Activated CD4-positive, alpha-beta T cell treated with anti-CD3 and anti-CD28 coated beads, Interleukin-2, Interleukin-4, amounts not matched to agents 100 ng/mL and 50 ng/mL, durations not matched to agents 16 hours and 8 hours (primary cell): ENCODE measurements at regions not wholly inside any gene's neighbourhood (a gene's known extent, or its start where the extent isn't known, plus 50 kb on each side); places are given as distances from the start of the nearest gene placed in this dataset.

Experiments
- DNase-seq: peaks from one replicate; pipeline ENCODE4 v3.0.0-alpha.2; 2020; ENCODE audit warnings: low spot score

DNA sequence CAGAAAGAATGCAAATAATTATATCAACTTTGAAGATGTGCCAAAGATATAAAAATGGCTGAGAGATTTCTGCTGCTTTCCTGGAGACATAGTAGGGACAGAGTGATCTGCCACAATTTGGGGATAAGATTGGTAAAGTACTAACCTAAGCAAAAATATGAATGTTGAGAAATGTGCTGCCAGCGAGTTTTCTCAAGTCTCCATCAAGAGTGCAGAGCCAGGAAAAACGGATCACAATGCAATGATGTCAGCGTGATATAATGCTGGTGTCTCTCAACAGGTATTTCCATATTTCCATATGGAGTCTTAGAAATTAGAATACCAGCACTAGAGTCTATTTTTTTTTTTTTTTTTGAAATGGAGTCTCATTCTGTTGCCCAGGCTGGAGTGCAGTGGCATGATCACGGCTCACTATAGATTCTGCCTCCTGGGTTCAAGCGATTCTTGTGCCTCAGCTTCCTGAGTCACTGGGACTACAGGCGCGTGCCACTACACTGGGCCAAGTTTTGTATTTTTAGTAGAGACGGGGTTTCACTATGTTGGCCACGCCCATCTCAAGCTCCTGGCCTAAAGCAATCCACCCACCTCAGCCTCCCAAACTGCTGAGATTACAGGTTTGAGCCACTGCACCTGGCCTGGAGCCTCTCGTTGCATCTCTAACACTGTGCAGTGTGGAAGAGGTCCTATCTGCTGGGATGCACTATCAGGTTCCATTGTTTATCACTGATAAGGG, 893.5 kb downstream of the TRIML1 start:
- DNase-seq = no peak

DNA sequence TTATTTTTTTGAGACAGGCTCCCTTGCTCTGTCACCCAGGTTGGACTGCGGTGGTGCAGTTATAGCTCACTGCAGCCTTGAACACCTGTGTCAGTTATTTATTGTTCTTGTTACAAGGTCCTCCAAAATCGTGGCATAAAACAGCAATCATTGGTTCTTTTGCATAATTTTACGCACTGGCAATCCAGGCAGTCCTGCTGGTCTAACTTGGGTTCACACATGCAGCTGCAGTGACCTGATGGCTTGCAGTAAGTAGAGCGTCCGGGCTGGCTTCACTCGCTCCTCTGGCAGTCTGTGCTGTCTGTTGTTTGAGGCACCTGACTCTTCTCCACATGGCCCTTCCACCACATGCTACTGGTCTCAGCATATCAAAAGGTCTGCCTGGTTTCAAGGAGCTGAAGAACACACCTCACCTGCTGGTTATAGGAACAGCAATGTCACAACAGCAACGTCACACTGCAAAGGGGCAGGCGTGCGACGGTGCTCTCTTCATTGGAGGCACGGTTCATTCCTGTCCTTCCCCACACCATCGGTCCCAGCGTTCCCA, 894.6 kb downstream of the TRIML1 start:
- no peak for DNase-seq

GRCh38 chr4:189035091-189035490, 895.9 kb downstream of the TRIML1 start:
- no peak for DNase-seq

GRCh38 chr4:189035654-189036053, 896.4 kb downstream of the TRIML1 start:
- DNase-seq = no peak

GRCh38 chr4:189036906-189037305, 897.7 kb downstream of the TRIML1 start:
- no peak for DNase-seq

DNA sequence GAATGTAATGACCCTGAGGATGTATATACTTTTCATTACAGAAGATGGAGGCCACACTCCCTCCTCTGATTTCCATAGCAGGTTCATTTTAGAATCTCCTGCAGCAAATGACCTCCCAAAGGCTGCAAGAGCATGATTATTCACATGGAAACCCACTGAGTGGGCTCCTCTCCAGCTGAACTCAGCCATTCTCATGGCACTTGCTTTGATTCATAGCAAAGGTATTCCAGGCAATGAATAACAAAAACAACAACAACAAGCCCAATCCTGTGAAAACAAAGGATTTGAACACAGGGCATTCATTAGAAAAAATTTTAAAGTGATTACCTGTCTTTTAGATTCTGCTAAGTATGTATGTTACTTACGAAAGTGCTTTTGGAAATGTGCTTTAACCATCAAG, 894.0 kb upstream of the FRG1 start:
- no peak for DNase-seq

DNA sequence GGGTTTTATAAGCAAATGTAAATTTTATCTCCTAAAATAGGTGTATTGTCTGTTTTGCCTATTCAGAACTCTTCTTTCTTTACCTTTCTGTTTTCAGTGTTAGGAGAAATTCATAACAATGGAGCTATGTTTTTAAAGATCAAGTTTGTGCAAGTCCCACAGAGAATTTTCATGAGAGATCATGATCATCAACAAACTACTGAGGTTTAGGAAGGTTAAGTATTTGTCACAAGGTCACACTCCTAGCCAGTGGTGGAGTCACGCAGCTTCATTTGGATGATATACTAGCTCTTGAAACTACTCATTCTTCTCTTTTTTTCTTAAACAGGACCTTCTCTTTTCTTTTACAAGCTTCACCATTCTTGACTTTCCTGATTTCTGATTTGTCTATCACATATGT, 892.6 kb upstream of the FRG1 start:
- DNase-seq = no peak

DNA sequence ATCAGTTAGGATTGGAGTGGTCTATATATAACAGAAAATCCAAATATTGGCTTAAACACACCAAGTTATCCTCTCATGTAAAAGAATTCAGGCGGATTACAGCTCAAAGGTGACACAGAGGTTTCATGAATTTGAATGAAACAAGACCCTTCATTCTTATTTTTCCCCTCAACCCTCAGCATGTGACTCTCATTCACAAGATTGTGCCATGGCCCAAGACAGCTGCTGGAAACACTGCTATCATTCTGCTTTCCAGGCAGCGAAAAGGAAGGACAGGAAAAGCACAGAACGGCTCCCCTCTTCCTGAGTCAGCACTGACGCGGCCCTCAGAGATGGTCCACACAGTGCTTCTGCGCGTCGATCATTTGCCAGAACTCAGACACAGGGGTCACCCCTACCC, 891.0 kb upstream of the FRG1 start:
- DNase-seq = no peak

GRCh38 chr4:189050643-189051042, 890.0 kb upstream of the FRG1 start:
- no peak for DNase-seq

GRCh38 chr4:189053621-189054020, 887.1 kb upstream of the FRG1 start:
- DNase-seq = no peak

- no peak for DNase-seq
These were observed 880.6 kb upstream of the FRG1 start for GRCh38 chr4:189060104-189060503.

- no peak for DNase-seq
These were observed 878.4 kb upstream of the FRG1 start for GRCh38 chr4:189062047-189062820.

GRCh38 chr4:189069772-189070171, 870.9 kb upstream of the FRG1 start:
- no peak for DNase-seq

- DNase-seq = no peak
These were observed 869.4 kb upstream of the FRG1 start for GRCh38 chr4:189071241-189071640.

- DNase-seq = no peak
These were observed 866.9 kb upstream of the FRG1 start for GRCh38 chr4:189073739-189074138.

- no peak for DNase-seq
These were observed 858.8 kb upstream of the FRG1 start for GRCh38 chr4:189081826-189082225.

DNA sequence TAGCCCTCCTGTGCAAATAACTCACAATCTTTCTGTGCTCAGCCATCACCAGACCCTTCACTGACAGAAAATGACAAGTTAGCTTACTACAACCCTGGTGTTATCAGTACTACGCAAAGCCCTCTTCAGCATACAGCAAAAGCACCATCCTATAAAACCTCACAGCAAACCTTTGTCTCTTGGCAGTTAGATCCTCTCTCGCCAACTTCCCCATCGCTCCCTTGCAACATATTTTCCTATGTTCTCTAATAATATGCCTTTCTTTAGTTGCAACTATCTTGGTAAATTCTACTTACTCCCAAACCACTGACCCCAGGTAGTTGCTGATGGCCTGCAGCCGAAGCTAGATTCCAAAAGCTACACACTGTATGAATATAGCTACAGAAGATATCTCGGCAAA, 856.9 kb upstream of the FRG1 start:
- no peak for DNase-seq

GRCh38 chr4:189084671-189085070, 856.0 kb upstream of the FRG1 start:
- DNase-seq = no peak

DNA sequence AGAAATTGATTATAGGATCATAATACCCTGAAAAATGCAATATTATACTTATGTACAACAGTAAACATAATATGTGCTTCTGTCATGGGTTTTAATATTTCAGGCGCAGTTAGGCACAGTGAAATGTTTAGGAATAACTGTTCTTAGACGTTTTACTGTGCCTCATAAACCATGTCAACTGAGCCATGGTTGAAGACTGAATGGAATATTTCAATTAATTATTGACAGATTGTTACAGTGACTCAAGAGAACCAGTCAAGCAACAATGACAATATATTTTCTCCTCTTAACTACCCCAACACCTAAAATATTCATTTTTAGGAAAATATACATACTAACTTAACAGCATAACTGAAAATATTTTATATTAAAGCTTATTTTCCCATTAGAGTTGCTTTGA, 852.7 kb upstream of the FRG1 start:
- DNase-seq = no peak

GRCh38 chr4:189088780-189089179, 851.9 kb upstream of the FRG1 start:
- no peak for DNase-seq

DNA sequence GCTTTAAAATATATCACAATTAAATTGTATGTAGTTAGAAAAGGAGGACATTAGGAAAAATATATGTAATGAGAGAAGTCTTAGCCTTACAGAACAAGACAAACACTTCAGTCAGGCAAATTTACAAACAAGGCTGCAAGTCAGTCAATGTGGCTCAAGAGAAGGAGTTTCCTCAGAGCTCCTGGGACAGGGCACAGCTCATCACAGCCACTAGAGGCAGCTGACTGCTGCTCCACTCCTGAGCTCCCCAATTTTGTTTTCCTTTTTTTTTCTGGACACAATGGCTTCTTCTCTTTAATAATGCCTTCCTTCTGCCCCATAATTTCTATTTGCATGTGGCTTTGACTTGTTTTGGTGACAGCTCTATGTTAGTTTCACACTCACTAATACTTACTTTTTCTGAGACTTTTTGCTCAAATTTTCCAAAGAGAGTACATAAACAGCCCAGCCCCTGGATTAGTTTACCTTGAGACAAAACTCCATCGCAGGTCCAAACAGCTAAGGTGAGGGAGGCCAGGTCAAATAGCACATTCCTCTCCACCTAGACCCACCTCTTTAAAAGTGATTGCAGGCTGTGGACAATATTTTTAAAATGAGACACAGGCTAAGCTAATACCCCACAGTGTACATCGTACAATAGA, 850.4 kb upstream of the FRG1 start:
- DNase-seq = no peak

DNA sequence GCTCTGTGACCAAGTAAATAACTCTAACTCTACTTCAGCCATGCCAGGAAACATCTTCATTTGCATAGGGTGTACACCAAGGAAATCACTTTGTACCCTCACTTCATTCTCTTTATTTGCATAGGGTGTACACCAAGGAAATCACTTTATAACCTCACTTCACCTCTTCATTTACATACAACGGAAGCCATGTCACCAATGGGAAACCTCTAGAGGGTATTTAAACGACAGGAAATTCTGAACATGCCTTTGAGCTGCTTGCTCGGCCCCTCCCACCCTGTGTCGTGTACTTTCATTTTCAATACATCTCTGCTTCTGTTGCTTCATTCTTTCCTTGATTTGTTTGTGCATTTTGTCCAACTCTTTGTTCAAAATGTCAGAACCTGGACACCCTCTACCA, 848.1 kb upstream of the FRG1 start:
- DNase-seq = no peak

GRCh38 chr4:189096108-189096507, 844.6 kb upstream of the FRG1 start:
- no peak for DNase-seq
